ENCODE measurements at regions not wholly inside any gene's neighbourhood (a gene's known extent, or its start where the extent isn't known, plus 50 kb on each side); places are given as distances from the start of the nearest gene placed in this dataset.

GRCh38 chr2:150137338-150138069 is 350.0 kb downstream of the RND3 start:
- ATAC-seq (ENCODE audit: poor library complexity) (no peak), DNase-seq (no peak)
- H3K9me3 ChIP-seq (ENCODE audit: control insufficient read depth in 1 of 2, insufficient read depth in 1 of 2, low read length in 2 of 2) = no peaks in the 10 kb centered on the region
- no peaks in the 10 kb centered on the region for H3K4me1 ChIP-seq (ENCODE audit: insufficient read depth, low read length)
- POLR2A ChIA-PET = no interaction called here
- no peaks in the 10 kb centered on the region for H3K4me1 Mint-ChIP-seq (ENCODE audit: low read depth)
- no peak for TF ChIP-seq CTCF (IDR thresholded peaks at IDR 0.05)
- H3K27ac ChIP-seq (ENCODE audit: low read depth in 1 of 2, low read length in 2 of 2) = no peak overlapping the region
- H3K27ac Mint-ChIP-seq = no peak overlapping the region
- peaks cover 7% of the 10 kb centered on the region for H3K9me3 Mint-ChIP-seq
- CTCF ChIA-PET = no interaction called here
- intact Hi-C loops (cut with DNase I, micrococcal nuclease) = no loop called here
- H3K27me3 Mint-ChIP-seq = no peaks in the 10 kb centered on the region
- H3K4me3 ChIP-seq (ENCODE audit: low read length) = no peak overlapping the region
- H3K36me3 Mint-ChIP-seq (ENCODE audit: low read depth) = no peaks in the 10 kb centered on the region
- no peaks in the 10 kb centered on the region for H3K36me3 ChIP-seq (ENCODE audit: insufficient read depth, low read length)
- H3K27me3 ChIP-seq (ENCODE audit: control insufficient read depth in 1 of 2, insufficient read depth in 2 of 2, low read length in 2 of 2) = no peaks in the 10 kb centered on the region
- H3K4me3 Mint-ChIP-seq = no peak overlapping the region

- Histone ChIP-seq H3K36me3 (ENCODE audit: insufficient read depth, low read length) (no peaks in the 10 kb centered on the region), H3K9me3 (ENCODE audit: control insufficient read depth in 1 of 2, insufficient read depth in 1 of 2, low read length in 2 of 2) (no peaks in the 10 kb centered on the region), H3K4me1 (ENCODE audit: insufficient read depth, low read length) (no peaks in the 10 kb centered on the region), H3K27me3 (ENCODE audit: control insufficient read depth in 1 of 2, insufficient read depth in 2 of 2, low read length in 2 of 2) (no peaks in the 10 kb centered on the region), H3K27ac (ENCODE audit: low read depth in 1 of 2, low read length in 2 of 2) (no peak overlapping the region), H3K4me3 (ENCODE audit: low read length) (no peak overlapping the region)
- intact Hi-C loops (cut with DNase I, micrococcal nuclease) = no loop called here
- H3K4me1 Mint-ChIP-seq (ENCODE audit: low read depth) = no peaks in the 10 kb centered on the region
- no peak for TF ChIP-seq CTCF (IDR thresholded peaks at IDR 0.05)
- no peaks in the 10 kb centered on the region for H3K36me3 Mint-ChIP-seq (ENCODE audit: low read depth)
- no peak overlapping the region for H3K27ac Mint-ChIP-seq
- H3K4me3 Mint-ChIP-seq = no peak overlapping the region
- ATAC-seq (ENCODE audit: poor library complexity) (no peak), DNase-seq (no peak)
- H3K9me3 Mint-ChIP-seq = peaks cover 7% of the 10 kb centered on the region
- POLR2A ChIA-PET = no interaction called here
- CTCF ChIA-PET = no interaction called here
- H3K27me3 Mint-ChIP-seq = no peaks in the 10 kb centered on the region
Measured at GRCh38 chr2:150136893-150137292, 350.6 kb downstream of the RND3 start.

- Histone ChIP-seq H3K36me3 (ENCODE audit: insufficient read depth, low read length) (no peaks in the 10 kb centered on the region), H3K9me3 (ENCODE audit: control insufficient read depth in 1 of 2, insufficient read depth in 1 of 2, low read length in 2 of 2) (no peaks in the 10 kb centered on the region), H3K27ac (ENCODE audit: low read depth in 1 of 2, low read length in 2 of 2) (no peak overlapping the region), H3K4me1 (ENCODE audit: insufficient read depth, low read length) (no peaks in the 10 kb centered on the region), H3K27me3 (ENCODE audit: control insufficient read depth in 1 of 2, insufficient read depth in 2 of 2, low read length in 2 of 2) (no peaks in the 10 kb centered on the region), H3K4me3 (ENCODE audit: low read length) (no peak overlapping the region)
- Mint-ChIP-seq H3K27me3 (no peaks in the 10 kb centered on the region), H3K4me1 (ENCODE audit: low read depth) (no peaks in the 10 kb centered on the region), H3K9me3 (peaks cover 7% of the 10 kb centered on the region), H3K4me3 (no peak overlapping the region), H3K27ac (no peak overlapping the region), H3K36me3 (ENCODE audit: low read depth) (no peaks in the 10 kb centered on the region)
- CTCF ChIA-PET = no interaction called here
- ATAC-seq (ENCODE audit: poor library complexity) = no peak
- no peak for TF ChIP-seq CTCF (IDR thresholded peaks at IDR 0.05)
- intact Hi-C loops (cut with DNase I, micrococcal nuclease) = no loop called here
- DNase-seq = no peak
- POLR2A ChIA-PET = no interaction called here
Measured at GRCh38 chr2:150136401-150136800, 351.1 kb downstream of the RND3 start.

All from CD4-positive, alpha-beta T cell (primary cell).